ENCODE measurements at regions not wholly inside any gene's neighbourhood (a gene's known extent, or its start where the extent isn't known, plus 50 kb on each side); places are given as distances from the start of the nearest gene placed in this dataset.
A peak's percentile ranks its signal among the peaks of the same experiment; 100 is the strongest.

GRCh38 chr18:55869556-55870501 is 281.8 kb upstream of the TCF4 start:
- TF ChIP-seq CTCF (IDR thresholded peaks at IDR 0.05; ENCODE audit: unreplicated experiment in 3 of 3) = no peak
- Mint-ChIP-seq H3K36me3 (ENCODE audit: low read depth) (no peaks in the 10 kb centered on the region), H3K4me3 (no peak overlapping the region), H3K27ac (no peak overlapping the region), H3K9me3 (no peaks in the 10 kb centered on the region), H3K4me1 (peaks cover 27% of the 10 kb centered on the region), H3K27me3 (ENCODE audit: low read depth) (no peaks in the 10 kb centered on the region)

GRCh38 chr18:55868909-55869308 is 280.9 kb upstream of the TCF4 start:
- Mint-ChIP-seq H3K36me3 (ENCODE audit: low read depth) (no peaks in the 10 kb centered on the region), H3K4me3 (no peak overlapping the region), H3K9me3 (no peaks in the 10 kb centered on the region), H3K4me1 (peaks cover 36% of the 10 kb centered on the region), H3K27me3 (ENCODE audit: low read depth) (no peaks in the 10 kb centered on the region), H3K27ac (no peak overlapping the region)
- no peak for TF ChIP-seq CTCF (IDR thresholded peaks at IDR 0.05; ENCODE audit: unreplicated experiment in 3 of 3)

- no peaks in the 10 kb centered on the region for H3K9me3 Mint-ChIP-seq
- H3K4me1 Mint-ChIP-seq = peaks cover 47% of the 10 kb centered on the region
- no peak overlapping the region for H3K4me3 Mint-ChIP-seq
- no peak for TF ChIP-seq CTCF (IDR thresholded peaks at IDR 0.05; ENCODE audit: unreplicated experiment in 3 of 3)
- H3K27ac Mint-ChIP-seq = no peak overlapping the region
- no peaks in the 10 kb centered on the region for H3K27me3 Mint-ChIP-seq (ENCODE audit: low read depth)
- H3K36me3 Mint-ChIP-seq (ENCODE audit: low read depth) = no peaks in the 10 kb centered on the region
Measured at GRCh38 chr18:55866886-55867285, 278.9 kb upstream of the TCF4 start.

GRCh38 chr18:55866006-55866405 is 278.0 kb upstream of the TCF4 start:
- H3K9me3 Mint-ChIP-seq = no peaks in the 10 kb centered on the region
- H3K36me3 Mint-ChIP-seq (ENCODE audit: low read depth) = no peaks in the 10 kb centered on the region
- no peak overlapping the region for H3K27ac Mint-ChIP-seq
- no peaks in the 10 kb centered on the region for H3K27me3 Mint-ChIP-seq (ENCODE audit: low read depth)
- H3K4me3 Mint-ChIP-seq = peak overlapping the region in 1 of 3 experiments; percentile 47
- peaks cover 47% of the 10 kb centered on the region for H3K4me1 Mint-ChIP-seq
- no peak for TF ChIP-seq CTCF (IDR thresholded peaks at IDR 0.05; ENCODE audit: unreplicated experiment in 3 of 3)

- H3K36me3 Mint-ChIP-seq (ENCODE audit: low read depth) = no peaks in the 10 kb centered on the region
- peaks cover 40% of the 10 kb centered on the region for H3K4me1 Mint-ChIP-seq
- H3K9me3 Mint-ChIP-seq = no peaks in the 10 kb centered on the region
- peak overlapping the region in 2 of 3 experiments; percentile 7 to 77 for H3K27ac Mint-ChIP-seq
- H3K27me3 Mint-ChIP-seq (ENCODE audit: low read depth) = peaks cover 4% of the 10 kb centered on the region
- no peak for TF ChIP-seq CTCF (IDR thresholded peaks at IDR 0.05; ENCODE audit: unreplicated experiment in 3 of 3)
- H3K4me3 Mint-ChIP-seq = no peak overlapping the region
Measured at GRCh38 chr18:55864281-55864680, 276.3 kb upstream of the TCF4 start.

GRCh38 chr18:55863876-55864275 is 275.9 kb upstream of the TCF4 start:
- Mint-ChIP-seq H3K4me1 (peaks cover 44% of the 10 kb centered on the region), H3K36me3 (ENCODE audit: low read depth) (no peaks in the 10 kb centered on the region), H3K27ac (peak overlapping the region; percentile 7 to 77 (median 43)), H3K4me3 (peak overlapping the region in 2 of 3 experiments; percentile 2 to 8), H3K9me3 (no peaks in the 10 kb centered on the region), H3K27me3 (ENCODE audit: low read depth) (peaks cover 4% of the 10 kb centered on the region)
- no peak for TF ChIP-seq CTCF (IDR thresholded peaks at IDR 0.05; ENCODE audit: unreplicated experiment in 3 of 3)

Measured in nephron (organoid).